NCI-H2196 (cell line): ENCODE measurements at regions not wholly inside any gene's neighbourhood (a gene's known extent, or its start where the extent isn't known, plus 50 kb on each side); places are given as distances from the start of the nearest gene placed in this dataset.
A peak's percentile ranks its signal among the peaks of the same experiment; 100 is the strongest.
"Not testable (repeated sequence)": the region's sequence is repeated elsewhere in the genome, so short reads cannot be mapped to it uniquely, and the experiment has no call there.

ENCODE experiments used
- DNase-seq: peaks from one replicate; lab custom pipeline; 2025; ENCODE audit not compliant: unreplicated experiment; lab: John Stamatoyannopoulos, UW

GRCh38 chr7:146057958-146058357 is 58.6 kb upstream of the CNTNAP2 start:
- no peak for DNase-seq

- no peak for DNase-seq
Observed at GRCh38 chr7:146054909-146055308, 61.7 kb upstream of the CNTNAP2 start.

- DNase-seq: no peak
Observed at GRCh38 chr7:146053492-146053891, 63.1 kb upstream of the CNTNAP2 start.

- not testable (repeated sequence) for DNase-seq
Observed at GRCh38 chr7:146043310-146043709, 73.3 kb upstream of the CNTNAP2 start.

- DNase-seq: no peak
Observed at GRCh38 chr7:146028251-146028750, 88.3 kb upstream of the CNTNAP2 start.

- DNase-seq: no peak
Observed at GRCh38 chr7:146027243-146027642, 89.4 kb upstream of the CNTNAP2 start.

- DNase-seq: no peak
Observed at GRCh38 chr7:146022776-146023175, 93.8 kb upstream of the CNTNAP2 start.

GRCh38 chr7:146019041-146020004 is 97.3 kb upstream of the CNTNAP2 start:
- DNase-seq: not testable (repeated sequence)

- not testable (repeated sequence) for DNase-seq
Observed at GRCh38 chr7:146017366-146017765, 99.2 kb upstream of the CNTNAP2 start.

GRCh38 chr7:146014154-146014553 is 102.4 kb upstream of the CNTNAP2 start:
- DNase-seq: not testable (repeated sequence)

- no peak for DNase-seq
Observed at GRCh38 chr7:146008293-146008692, 108.3 kb upstream of the CNTNAP2 start.

- no peak for DNase-seq
Observed at GRCh38 chr7:146004805-146005204, 111.8 kb upstream of the CNTNAP2 start.

GRCh38 chr7:146002431-146003078 is 114.0 kb upstream of the CNTNAP2 start:
- no peak for DNase-seq

- no peak for DNase-seq
Observed at GRCh38 chr7:146002008-146002407, 114.6 kb upstream of the CNTNAP2 start.

GRCh38 chr7:146000882-146001281 is 115.7 kb upstream of the CNTNAP2 start:
- no peak for DNase-seq

GRCh38 chr7:145989469-145989868 is 127.1 kb upstream of the CNTNAP2 start:
- DNase-seq: no peak

- no peak for DNase-seq
Observed at GRCh38 chr7:145986248-145986874, 130.2 kb upstream of the CNTNAP2 start.

GRCh38 chr7:145978769-145979168 is 137.8 kb upstream of the CNTNAP2 start:
- DNase-seq: peak; percentile 4

- no peak for DNase-seq
Observed at GRCh38 chr7:145959981-145960380, 156.6 kb upstream of the CNTNAP2 start.

- no peak for DNase-seq
Observed at GRCh38 chr7:145957160-145957890, 159.3 kb upstream of the CNTNAP2 start.

GRCh38 chr7:145951566-145951965 is 165.0 kb upstream of the CNTNAP2 start:
- no peak for DNase-seq
